T-helper 22 cell (primary cell): ENCODE measurements at regions not wholly inside any gene's neighbourhood (a gene's known extent, or its start where the extent isn't known, plus 50 kb on each side); places are given as distances from the start of the nearest gene placed in this dataset.

Source experiments
- DNase-seq: peaks from one replicate; pipeline ENCODE4 v3.0.0-alpha.2; 2020; ENCODE audit warnings: low read depth

DNA sequence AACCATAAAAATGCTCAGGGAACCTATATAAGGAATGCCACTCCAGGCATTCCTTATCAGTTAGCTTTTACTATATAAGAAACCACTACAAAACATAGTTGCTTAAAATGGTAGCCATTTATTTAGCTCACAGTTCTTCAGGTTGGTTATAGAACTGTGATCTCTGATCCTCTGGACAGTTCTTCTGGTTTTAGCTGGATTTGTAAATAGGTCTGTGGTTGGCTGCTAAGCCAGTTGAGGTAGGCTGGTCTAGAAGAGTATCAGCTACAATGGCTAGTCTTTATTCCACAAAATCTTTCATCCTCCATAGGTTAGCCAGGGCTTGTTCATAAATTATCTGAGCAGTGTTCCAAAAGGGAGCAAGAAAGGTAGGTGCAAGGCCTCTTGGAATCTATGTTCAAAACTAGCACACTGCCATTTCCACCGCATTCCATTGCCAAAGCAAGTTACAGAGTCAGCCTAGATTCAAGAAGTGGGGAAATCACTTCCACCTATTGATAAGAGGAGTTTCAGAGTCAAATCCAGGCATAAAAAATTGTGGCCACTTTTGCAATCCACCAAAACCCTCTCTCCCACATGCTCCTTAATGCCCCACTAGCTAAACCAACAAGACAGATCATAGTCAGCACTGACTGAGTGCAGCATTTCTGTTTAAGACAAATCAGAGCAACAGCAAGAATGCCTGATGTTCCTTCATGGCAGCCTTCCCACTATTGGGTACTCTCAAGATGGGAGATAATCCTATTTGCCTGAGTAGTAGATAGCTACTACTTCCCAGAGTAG is 146.4 kb downstream of the IRS1 start:
- no peak for DNase-seq

DNA sequence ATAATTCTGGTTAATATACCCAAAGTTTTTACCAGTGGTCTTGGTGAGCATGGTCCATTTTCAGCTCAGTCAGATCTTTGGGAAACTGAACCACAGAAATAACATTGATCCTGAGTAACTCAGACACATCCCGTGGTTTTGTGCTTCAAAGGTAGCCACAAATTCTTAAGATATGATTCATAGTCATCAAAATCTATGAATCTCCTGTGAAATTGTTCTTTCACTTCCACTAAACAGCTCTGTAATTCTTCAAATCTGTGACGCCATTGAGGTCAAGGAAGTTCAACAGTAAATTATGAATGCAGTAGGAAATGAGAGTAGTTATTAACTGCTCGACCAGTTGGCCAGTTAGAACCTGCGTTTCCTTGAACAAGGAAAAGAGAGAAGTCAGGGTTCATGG is 147.3 kb downstream of the IRS1 start:
- DNase-seq = no peak

DNA sequence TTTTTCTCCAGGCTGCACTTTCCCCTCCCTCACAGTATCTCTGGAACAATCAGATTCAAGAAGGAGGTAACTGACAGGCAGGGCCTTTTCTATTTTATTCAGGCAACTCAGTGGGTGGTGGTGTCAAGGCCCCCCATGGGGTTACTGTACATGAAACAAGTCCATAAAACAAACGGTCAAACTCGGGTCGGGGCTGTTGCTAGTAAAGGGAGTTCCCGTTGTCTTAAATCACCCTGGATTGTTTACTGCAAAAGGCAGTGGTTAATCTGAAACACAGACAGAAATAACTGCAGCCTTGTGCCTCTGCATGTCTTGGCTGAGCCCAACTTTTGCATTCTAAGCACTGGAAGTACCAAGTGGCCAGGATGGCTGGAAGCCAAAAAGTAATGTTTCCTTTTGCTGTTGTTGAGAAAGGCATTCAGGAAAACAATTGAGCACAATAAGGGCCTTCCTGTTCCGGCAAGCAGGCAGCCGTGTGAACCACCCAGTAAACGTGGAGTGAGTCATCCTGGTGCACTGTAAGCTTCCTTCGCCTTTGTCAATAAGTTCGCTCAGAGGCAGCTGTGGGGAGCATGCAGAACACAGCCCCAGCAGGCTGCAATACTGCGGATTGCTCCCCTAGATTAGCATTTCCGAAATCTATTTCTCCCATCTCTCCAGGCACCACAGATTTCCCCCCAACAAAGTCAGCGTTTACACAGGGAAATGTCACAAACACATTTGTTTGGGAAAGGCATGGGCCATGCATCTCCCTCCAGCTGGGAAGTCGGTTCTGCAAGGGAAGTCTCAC is 149.6 kb downstream of the IRS1 start:
- DNase-seq = peak; percentile 13

DNA sequence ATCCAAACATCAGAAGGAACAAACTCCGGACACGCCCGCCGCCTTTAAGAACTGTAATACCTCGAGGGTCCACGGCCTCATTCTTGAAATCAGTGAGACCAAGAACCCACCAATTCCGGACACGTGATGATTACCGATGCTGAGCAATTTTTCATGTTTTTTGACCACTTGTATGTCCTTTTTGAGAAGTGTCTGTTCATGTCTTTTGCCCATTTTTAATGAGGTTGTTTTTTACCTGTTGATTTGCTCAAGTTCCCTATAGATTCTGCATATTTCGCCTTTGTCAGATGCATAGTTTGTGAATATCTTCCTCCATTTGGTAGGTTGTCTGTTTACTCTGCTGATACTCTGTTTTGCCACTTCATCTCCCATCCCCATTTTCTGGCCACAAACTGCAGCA is 150.4 kb downstream of the IRS1 start:
- no peak for DNase-seq

DNA sequence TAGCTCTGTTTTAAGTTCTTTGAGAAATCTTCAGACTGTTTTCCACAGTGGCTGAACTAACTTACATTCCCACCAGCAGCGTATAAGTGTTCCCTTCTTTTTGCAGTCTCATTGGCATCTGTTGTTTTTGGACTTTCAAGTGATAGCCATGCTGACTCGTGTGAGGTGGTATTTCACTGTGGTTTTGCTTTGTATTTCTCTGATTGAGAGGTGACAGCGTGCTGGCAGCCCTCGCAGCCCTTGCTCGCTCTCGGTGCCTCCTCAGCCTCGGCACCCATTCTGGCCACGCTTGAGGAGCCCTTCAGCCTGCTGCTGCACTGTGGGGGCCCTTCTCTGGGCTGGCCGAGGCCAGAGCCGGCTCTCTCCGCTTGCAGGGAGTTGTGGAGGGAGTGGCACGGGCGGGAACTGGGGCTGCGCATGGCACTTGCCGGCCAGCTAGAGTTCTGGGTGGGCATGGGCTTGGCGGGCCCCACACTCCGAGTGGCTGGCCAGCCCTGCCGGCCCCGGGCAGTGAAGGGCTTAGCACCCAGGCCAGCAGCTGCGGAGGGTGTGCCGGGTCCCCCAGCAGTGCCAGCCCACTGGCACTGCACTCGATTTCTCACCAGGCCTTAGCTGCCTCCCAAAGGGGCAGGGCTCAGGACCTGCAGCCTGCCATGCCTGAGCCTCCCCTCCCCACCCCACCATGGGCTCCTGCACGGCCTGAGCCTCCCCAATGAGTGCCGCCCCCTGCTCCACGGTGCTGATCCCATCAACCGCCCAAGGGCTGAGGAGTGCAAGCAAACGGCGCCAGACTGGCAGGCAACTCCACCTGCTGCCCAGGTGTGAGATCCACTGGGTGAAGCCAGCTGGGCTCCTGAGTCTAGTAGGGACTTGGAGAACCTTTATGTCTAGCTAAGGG is 151.8 kb downstream of the IRS1 start:
- no peak for DNase-seq

DNA sequence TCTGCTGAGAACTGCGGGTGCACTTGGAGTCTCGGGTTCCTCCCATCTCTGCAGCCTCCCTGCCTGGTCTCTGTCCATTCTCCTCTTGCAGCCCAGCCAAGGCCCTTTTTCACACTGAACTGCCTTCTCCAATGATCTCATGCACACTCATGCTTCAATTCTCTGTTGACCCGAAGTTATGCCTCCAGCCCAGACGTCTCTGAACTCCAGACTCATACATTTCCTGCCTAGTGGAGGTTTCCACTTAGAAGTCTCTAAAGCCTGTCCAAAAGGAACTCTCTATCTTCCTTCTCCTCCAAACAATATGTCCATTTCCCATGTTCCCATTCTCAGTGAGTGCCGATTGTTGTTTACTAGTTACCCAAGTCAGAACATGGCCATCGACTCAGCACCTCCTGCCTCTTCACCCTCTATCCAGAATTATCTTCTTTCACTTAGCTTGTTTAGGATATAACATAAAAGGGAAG is 155.2 kb downstream of the IRS1 start:
- no peak for DNase-seq

DNA sequence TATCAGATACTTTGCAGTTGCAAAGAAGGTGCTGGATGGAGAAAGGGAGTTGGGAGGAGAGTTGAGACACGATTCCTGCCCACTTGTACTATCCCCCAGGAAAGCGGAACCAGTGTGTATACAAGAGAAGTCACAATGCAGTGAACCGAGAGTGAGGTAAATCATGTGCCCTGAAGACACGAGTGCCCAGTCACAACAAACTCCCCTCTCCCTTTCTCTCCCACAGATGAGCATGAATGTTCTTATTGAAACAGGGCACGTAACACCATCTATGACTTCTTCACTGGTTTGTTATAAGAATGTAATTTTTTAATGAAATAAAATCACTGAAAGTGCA is 155.7 kb downstream of the IRS1 start:
- DNase-seq = no peak

DNA sequence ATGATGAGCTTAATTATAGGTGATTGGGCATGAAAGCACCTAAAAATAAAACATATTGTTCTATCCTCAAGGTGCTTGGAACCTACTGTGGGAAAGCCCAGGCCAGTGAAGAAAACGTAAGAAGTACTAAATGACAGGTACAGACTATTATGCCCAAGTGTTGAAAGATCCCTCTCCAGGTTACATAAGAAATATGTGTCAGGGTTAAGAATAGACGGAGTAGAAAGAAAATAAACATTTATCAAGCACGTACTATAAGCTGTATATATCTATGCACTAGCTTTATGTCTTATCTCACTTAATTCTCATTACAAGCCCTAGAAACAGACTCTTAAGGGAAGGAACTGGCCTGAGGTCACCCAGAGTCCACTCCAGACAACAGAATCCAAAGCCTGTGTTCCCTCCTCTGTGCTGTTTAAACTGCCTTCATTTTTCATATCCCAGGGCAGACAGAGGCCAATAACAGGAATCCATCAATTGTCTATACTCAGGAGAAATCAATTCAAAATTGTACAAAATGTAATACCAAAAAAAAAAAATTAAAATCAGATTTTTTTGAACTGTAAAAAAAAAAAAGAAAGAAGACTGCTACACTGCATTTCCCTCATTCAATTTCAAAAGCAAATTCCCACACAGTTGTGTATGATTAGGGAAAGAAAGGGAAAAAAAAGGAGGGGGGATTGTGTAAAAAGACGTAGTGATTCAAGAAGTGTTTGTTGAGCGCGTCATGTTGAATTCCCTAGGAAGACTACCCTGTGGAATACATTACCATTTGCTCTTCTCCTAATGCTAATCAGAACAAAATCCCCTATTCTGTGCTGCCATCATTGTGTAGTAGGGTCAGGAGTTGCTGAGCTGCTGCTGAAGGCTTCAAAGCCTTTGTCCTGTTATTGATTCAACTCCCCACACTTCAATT is 156.3 kb downstream of the IRS1 start:
- DNase-seq = no peak

DNA sequence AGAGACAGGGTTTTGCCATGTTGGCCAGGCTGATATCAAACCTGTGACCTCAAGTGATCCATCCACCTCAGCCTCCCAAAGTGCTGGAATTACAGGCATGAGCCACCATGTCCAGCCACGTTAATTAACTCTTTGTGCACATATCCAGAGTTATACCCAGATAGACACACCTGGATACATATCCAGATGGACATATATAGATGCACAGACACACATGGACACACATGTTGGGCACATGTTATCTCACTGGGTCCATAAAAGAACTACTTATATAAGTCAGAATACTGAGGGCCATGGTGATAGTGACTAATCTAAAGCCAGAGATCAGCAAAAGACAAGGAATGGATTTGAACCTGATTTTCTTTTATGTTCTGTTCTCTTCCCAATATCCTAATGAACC is 158.6 kb downstream of the IRS1 start:
- DNase-seq = no peak

DNA sequence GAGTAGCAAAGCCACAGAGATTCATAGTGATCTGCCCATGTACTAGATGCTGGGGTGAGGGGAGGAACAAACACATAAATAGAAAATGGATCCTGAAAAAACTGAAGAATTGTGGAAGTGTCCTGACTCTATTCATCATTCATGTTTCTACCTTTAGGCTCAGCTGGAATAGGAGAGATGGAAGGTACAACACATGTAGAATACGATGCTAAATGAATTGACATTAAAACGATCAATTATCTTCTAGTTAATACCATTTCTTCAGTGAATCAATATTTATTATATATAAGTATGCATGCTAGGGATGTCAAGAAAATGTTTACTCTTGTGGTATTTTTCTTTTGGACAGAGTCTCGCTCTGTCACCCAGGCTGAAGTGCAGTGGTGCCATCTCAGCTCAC is 159.1 kb downstream of the IRS1 start:
- no peak for DNase-seq

DNA sequence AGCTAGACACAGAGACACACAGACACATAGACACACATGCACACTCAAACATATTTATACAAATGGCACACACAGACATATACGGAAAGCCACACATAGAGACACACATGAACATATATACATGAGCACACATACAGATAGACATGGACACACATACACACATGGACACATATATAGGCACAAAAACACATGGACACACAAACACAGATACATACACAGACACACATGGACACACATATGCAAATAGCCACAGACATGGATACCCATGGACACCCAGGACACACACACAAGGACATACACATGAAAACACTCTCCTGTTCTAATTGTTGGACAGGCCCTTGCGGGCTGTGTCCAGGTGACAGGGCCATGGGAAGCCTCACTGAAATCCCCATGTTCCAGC is 160.1 kb downstream of the IRS1 start:
- DNase-seq = no peak

DNA sequence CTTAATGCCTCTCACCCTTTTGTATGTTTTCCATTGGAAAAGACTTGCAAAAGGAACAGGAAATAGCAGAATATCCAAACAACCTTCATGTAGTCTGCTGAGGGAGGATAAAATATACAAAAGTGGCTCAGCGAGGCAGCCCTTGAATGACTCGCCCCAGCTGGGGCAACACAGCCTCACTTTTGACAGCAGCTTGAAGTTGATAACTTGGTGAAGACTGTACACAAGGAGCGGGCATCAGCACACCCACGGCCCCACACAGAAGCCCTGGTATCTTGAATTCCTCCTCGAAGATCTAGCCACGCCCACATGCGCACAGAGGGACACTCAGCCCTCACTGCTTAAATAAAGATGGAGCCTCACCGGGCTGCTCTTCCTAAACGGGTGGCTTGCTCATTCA is 161.0 kb downstream of the IRS1 start:
- DNase-seq = no peak

DNA sequence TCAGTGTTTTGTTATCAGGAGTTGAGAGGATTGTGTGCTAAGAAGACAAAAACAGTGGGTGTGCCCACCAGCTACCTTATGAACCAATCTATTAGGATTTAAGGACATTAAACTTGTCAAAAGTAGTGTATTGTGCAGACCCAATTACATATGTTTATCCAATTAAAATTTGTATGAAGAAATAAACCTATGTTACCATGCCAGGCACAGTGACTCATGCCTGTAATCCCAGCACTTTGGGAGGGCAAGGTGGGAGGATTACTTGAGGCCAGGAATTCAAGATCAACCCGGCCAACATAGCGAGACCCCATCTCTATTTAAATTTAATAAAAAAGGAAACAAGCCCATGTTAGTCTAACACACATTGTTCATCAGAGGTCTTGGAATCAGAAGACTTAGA is 162.2 kb downstream of the IRS1 start:
- DNase-seq = no peak

DNA sequence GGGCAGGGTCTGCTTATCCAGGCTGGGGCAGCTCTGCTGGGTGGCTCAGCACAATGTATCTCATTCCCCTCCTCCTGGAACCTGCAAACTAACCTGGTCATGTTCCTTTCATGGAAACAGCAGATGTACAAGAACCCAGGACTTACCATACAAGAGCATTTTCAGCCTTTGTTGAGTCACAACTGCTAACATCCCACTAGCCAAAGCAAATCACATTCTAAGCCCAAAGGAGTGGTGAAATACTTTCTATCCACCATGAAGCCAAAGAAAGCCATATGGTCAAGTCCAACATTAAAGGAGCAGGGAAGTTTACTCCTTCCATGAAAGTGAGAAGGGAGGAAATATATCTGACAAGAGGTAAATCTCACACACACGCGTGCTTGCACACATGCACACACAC is 163.0 kb downstream of the IRS1 start:
- no peak for DNase-seq

DNA sequence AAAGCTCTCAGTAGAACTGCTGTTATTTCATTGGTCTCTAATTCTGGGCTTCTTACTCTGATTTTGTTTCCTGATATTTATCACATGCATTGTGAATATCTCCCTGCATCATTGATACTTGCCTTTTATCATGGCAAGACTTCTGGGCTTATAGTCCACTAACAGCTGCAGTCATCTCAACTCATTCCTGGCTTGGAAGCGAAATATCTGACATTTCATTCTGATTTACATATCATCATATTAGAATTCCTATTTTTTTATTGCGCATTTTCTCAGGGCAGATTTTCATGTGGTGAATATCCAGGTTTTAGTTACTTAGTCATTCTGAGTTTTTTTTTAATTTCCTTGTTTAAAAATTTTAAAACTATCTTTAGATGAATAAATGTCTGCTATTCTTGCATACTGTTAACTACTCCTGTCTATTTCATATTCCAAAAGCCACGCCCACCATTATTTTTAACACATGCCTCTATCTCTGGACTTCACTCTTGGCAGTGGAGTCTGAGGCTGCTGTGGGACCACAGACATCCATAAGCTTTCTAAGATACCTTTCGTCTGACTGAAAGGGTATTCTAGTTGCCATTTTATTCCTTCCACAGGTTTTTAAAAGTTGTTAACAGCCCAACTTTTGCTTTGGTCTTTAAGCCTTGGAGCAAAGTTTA is 164.5 kb downstream of the IRS1 start:
- no peak for DNase-seq

DNA sequence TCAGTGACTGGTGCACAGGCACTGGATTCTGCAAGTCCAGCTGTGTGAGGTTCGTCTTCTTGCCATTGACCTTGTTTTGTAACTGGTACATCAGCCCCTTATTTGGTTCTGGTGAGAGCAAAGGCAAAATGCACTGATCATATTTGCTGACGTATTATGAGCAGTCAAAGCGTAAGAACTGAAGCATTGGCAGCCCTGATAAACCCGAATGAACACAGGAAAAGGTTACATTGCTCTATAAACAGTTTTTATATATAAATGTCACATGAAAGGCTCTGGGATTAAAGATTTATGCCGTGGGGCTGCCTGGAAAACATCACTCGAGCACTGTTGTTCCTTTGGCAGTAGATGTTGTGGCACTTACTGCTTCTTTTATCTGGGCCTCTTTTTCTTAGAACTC is 167.9 kb downstream of the IRS1 start:
- no peak for DNase-seq

DNA sequence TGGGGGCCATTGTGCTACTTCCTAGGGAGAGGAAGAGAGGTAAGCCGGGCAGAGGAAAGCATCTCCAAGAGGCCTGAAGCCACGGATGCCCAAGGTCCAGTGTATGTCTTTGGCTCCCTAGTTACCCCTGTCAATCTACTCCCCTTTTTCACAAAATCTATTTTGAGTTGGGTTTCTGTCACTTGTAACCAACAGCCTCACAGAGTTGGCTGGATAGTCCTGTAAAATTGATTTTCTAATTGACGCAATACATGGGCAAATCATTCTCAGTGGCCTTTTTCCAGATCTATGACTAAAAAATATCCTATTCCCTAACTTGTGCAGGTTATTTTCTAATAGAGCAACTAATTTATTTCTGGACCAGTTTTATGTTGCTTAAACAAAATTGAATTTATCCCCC is 168.4 kb downstream of the IRS1 start:
- no peak for DNase-seq

DNA sequence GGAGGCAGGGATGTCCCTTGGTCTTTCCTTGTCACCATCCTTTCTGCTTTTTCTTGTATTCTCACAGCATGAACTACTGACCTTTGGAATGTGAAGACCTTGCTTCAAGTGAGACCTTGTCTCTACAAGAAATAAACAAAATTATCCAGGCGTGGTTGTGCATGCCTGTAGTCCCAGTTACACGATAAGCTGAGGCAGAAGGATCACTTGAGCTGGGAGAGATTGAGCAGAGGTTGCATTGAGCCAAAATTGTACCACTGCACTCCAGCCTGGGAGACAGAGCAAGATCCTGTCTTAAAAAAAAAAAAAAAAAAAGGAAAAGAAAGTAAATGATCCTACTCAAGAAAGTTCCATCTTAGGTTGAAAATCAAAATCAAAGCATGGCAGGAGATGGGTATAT is 173.7 kb downstream of the IRS1 start:
- no peak for DNase-seq

DNA sequence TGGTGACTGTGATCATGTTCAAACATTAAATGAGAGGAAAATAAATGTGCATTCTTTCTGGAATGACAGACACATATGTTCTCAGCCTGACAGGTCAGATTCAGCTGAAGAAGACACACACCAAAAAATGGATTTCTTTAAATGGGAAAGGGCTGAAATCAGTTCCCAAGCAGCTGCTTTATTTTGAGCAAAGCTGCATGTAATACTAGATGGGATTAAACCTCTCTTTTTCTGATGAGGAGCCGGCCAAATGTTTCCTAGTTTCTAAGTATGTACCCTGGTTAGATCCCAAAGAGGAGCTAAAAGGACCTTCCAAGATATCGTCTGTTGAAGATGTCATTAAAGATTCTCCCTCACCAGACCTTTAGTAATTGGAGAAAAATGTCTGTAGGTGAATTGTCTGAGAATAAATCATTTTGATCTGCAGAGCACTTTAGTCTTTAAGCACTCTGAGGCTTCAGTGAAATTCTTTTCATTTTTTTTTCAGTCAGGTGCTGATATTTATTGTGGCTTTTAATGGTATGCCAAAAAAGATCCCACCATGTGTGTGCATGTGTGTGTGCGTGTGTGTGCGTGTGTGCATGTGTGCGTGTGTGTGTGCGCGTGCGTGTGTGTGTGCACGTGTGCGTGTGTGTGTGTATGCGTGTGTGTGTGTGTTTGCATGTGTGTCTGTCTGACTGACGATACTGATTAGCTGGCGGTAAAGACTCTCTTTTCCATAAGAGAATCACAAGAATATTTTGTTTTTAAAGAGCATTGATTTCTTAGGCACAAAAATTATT is 175.8 kb downstream of the IRS1 start:
- no peak for DNase-seq

DNA sequence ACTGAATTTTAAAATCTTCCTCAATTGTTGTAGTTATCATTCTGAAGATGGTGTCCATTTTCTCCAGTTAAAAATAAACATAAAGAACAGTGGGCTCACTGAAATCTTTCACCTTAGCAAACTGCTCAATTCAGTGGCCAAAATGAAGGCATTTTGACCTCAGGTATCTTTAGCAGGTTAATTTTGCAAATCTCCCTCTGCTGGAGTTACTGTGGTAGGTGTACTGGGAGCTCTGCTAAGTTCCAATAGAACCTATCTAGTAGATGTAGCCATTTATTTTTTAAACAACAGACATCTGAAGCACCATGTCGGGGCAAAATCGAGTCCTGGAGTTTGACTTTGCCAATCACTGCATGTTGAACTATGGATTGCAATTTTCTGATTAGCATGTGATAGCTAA is 177.1 kb downstream of the IRS1 start:
- no peak for DNase-seq
